Ovary (tissue), 7 donors: ENCODE measurements at regions not wholly inside any gene's neighbourhood (a gene's known extent, or its start where the extent isn't known, plus 50 kb on each side); places are given as distances from the start of the nearest gene placed in this dataset.
"Not testable (repeated sequence)": the region's sequence is repeated elsewhere in the genome, so short reads cannot be mapped to it uniquely, and the experiment has no call there.

Source experiments
- DNase-seq, 5 donors: peaks; one replicate each; pipeline ENCODE4 v3.0.0-alpha.2; 2019 to 2020
- H3K27ac ChIP-seq, 2 donors: fragments of 200-600 bp; one replicate each; pipeline versions ENCODE4 v1.5.1 to v1.8.0; 2019 to 2022
- H3K27me3 ChIP-seq: fragments of 200-600 bp; one replicate; pipeline ENCODE4 v1.8.0; 2022
- H3K36me3 ChIP-seq: fragments of 200-600 bp; sonication (generic); one replicate; pipeline ENCODE4 v1.5.1; 2019
- H3K4me1 ChIP-seq: one replicate; pipeline ENCODE4 v1.8.1; 2013; ENCODE audit warnings: mild to moderate bottlenecking, moderate library complexity; ENCODE audit not compliant: insufficient read depth
- H3K4me3 ChIP-seq: fragments of 200-600 bp; sonication (generic); one replicate; pipeline ENCODE4 v1.5.1; 2017
- H3K9me3 ChIP-seq, 2 donors: fragments of 200-600 bp in 1 of 2; sonication (generic) in 1 of 2; one replicate each; pipeline versions ENCODE4 v1.5.1 to v1.8.1; 2013 to 2019; ENCODE audit warnings: mild to moderate bottlenecking in 1 of 2, moderate library complexity in 1 of 2
- CTCF ChIP-seq, 3 donors: fragments of 450-650 bp in 2 of 3; fragments of 200-600 bp in 1 of 3; IDR thresholded peaks; one replicate each; pipeline versions ENCODE4 v1.5.1 to v1.8.0; 2016 to 2022; ENCODE audit warnings: antibody characterized with exemption in 3 of 3, mild to moderate bottlenecking in 1 of 3
- EP300 ChIP-seq: sonication (generic); formaldehyde crosslinking; IDR thresholded peaks from one replicate; pipeline ENCODE4 v1.6.1; 2017; ENCODE audit warnings: antibody characterized with exemption
- POLR2A ChIP-seq: fragments of 450-650 bp; IDR thresholded peaks from one replicate; pipeline ENCODE4 v1.6.1; 2017; ENCODE audit warnings: antibody characterized with exemption, mild to moderate bottlenecking, moderate library complexity
- WGBS, 3 donors: extraction: QIAGEN DNeasy Blood & Tissue Kit in 1 of 3; methylation state at CpG; one replicate each; pipeline versions ENCODE4 v1.1.5 to v1.1.7; 2013 to 2017; 5-methylcytosine and 5-hydroxymethylcytosine counted together
- intact Hi-C, 4 donors: fragments of 100-400 bp; cut with DNase I; formaldehyde crosslinking; loops; one replicate each; pipeline versions ENCODE4 v1.11.0 to v1.15.1; 2022 to 2023
- donor health status: DM: no; HTN: no; CAD: no; lungs with moderate emphysema.
- donor health status: DM: no; HTN: no; CAD: no.
- donor health status: Bipolar disorder and iron deficiency.
- donor health status: DM: no; HTN: no; CAD: no.
- donor health status: DM: yes; HTN: yes; CAD: no.

GRCh38 chr13:61214551-61214950 is 201.1 kb downstream of the PCDH20 start:
- Histone ChIP-seq H3K27me3 (no peaks in the 10 kb centered on the region), H3K27ac (no peak overlapping the region), H3K4me1 (no peaks in the 10 kb centered on the region), H3K9me3 (no peaks in the 10 kb centered on the region), H3K36me3 (no peaks in the 10 kb centered on the region), H3K4me3 (no peak overlapping the region)
- WGBS, 3 donors, result 31 to 56% (median 41%) methylated on average over 4 of the region's 4 CpGs
- TF ChIP-seq EP300 (no peak), POLR2A (no peak), CTCF (IDR thresholded peaks at IDR 0.05) (no peak)
- intact Hi-C loops, result no loop called here
- DNase-seq, result no peak

GRCh38 chr13:61205898-61206297 is 209.8 kb downstream of the PCDH20 start:
- WGBS, 3 donors, result 89 to 90% (median 90%) methylated on average over 11 of the region's 11 CpGs
- intact Hi-C loops, H3K36me3 ChIP-seq, H3K27me3 ChIP-seq, H3K4me1 ChIP-seq, H3K27ac ChIP-seq, H3K4me3 ChIP-seq, DNase-seq, H3K9me3 ChIP-seq: not testable (repeated sequence)

GRCh38 chr13:61204025-61204424 is 211.6 kb downstream of the PCDH20 start:
- Histone ChIP-seq H3K27ac (no peak overlapping the region), H3K36me3 (no peaks in the 10 kb centered on the region), H3K4me1 (no peaks in the 10 kb centered on the region), H3K9me3 (no peaks in the 10 kb centered on the region), H3K4me3 (no peak overlapping the region), H3K27me3 (no peaks in the 10 kb centered on the region)
- no peak for TF ChIP-seq EP300
- TF ChIP-seq CTCF (IDR thresholded peaks at IDR 0.05), result no peak
- TF ChIP-seq POLR2A, result no peak
- intact Hi-C loops, result no loop called here
- DNase-seq, result no peak
- 83 to 88% (median 85%) methylated on average over 1 of the region's 1 CpG for WGBS, 3 donors

GRCh38 chr13:61202042-61202441 is 213.6 kb downstream of the PCDH20 start:
- no peaks in the 10 kb centered on the region for H3K36me3 ChIP-seq
- 19 to 35% (median 20%) methylated on average over 1 of the region's 1 CpG for WGBS, 3 donors
- intact Hi-C loops, result no loop called here
- no peak overlapping the region for H3K4me3 ChIP-seq
- H3K9me3 ChIP-seq, result no peaks in the 10 kb centered on the region
- DNase-seq, result no peak
- no peak for TF ChIP-seq EP300
- TF ChIP-seq POLR2A, result no peak
- TF ChIP-seq CTCF (IDR thresholded peaks at IDR 0.05), result no peak
- no peak overlapping the region for H3K27ac ChIP-seq
- H3K4me1 ChIP-seq, result no peaks in the 10 kb centered on the region
- H3K27me3 ChIP-seq, result no peaks in the 10 kb centered on the region

GRCh38 chr13:61192826-61193225 is 222.8 kb downstream of the PCDH20 start:
- Histone ChIP-seq H3K36me3 (no peaks in the 10 kb centered on the region), H3K27me3 (no peaks in the 10 kb centered on the region), H3K4me1 (no peaks in the 10 kb centered on the region), H3K9me3 (no peaks in the 10 kb centered on the region), H3K27ac (no peak overlapping the region), H3K4me3 (no peak overlapping the region)
- no peak for DNase-seq
- no peak for TF ChIP-seq EP300
- TF ChIP-seq CTCF (IDR thresholded peaks at IDR 0.05), result no peak
- TF ChIP-seq POLR2A, result no peak
- 80 to 89% (median 81%) methylated on average over 1 of the region's 1 CpG for WGBS, 3 donors
- intact Hi-C loops, result no loop called here
